ENCODE measurements at regions not wholly inside any gene's neighbourhood (a gene's known extent, or its start where the extent isn't known, plus 50 kb on each side); places are given as distances from the start of the nearest gene placed in this dataset.

- no peak for DNase-seq (ENCODE audit: low read depth, low spot score)
- H3K4me3 ChIP-seq (ENCODE audit: low read length): no peak overlapping the region
Measured at GRCh38 chr9:1454616-1455347, 404.6 kb downstream of the DMRT2 start.

- no peak overlapping the region for H3K4me3 ChIP-seq (ENCODE audit: low read length)
Measured at GRCh38 chr9:1455766-1456165, 405.6 kb downstream of the DMRT2 start.

GRCh38 chr9:1456301-1457024 lies 406.3 kb downstream of the DMRT2 start:
- H3K4me3 ChIP-seq (ENCODE audit: low read length): no peak overlapping the region
- no peak for DNase-seq (ENCODE audit: low read depth, low spot score)

More at GRCh38 chr9:1455766-1456165, 405.6 kb downstream of the DMRT2 start:
- DNase-seq (ENCODE audit: low read depth, low spot score): no peak

- DNase-seq (ENCODE audit: low read depth, low spot score): no peak
- H3K4me3 ChIP-seq (ENCODE audit: low read length): no peak overlapping the region
Measured at GRCh38 chr9:1457460-1457859, 407.3 kb downstream of the DMRT2 start.

GRCh38 chr9:1458503-1458902 lies 408.3 kb downstream of the DMRT2 start:
- no peak for DNase-seq (ENCODE audit: low read depth, low spot score)
- H3K4me3 ChIP-seq (ENCODE audit: low read length): no peak overlapping the region

GRCh38 chr9:1460143-1460769 lies 410.1 kb downstream of the DMRT2 start:
- H3K4me3 ChIP-seq (ENCODE audit: low read length): no peak overlapping the region
- DNase-seq (ENCODE audit: low read depth, low spot score): peak; percentile 10

- no peak overlapping the region for H3K4me3 ChIP-seq (ENCODE audit: low read length)
- no peak for DNase-seq (ENCODE audit: low read depth, low spot score)
Measured at GRCh38 chr9:1461812-1462211, 411.7 kb downstream of the DMRT2 start.

- no peak for DNase-seq (ENCODE audit: low read depth, low spot score)
- no peak overlapping the region for H3K4me3 ChIP-seq (ENCODE audit: low read length)
Measured at GRCh38 chr9:1462626-1463308, 412.6 kb downstream of the DMRT2 start.

GRCh38 chr9:1469996-1470395 lies 419.8 kb downstream of the DMRT2 start:
- DNase-seq (ENCODE audit: low read depth, low spot score): no peak
- no peak overlapping the region for H3K4me3 ChIP-seq (ENCODE audit: low read length)

GRCh38 chr9:1473956-1474634 lies 423.9 kb downstream of the DMRT2 start:
- no peak overlapping the region for H3K4me3 ChIP-seq (ENCODE audit: low read length)
- DNase-seq (ENCODE audit: low read depth, low spot score): no peak

- no peak for DNase-seq (ENCODE audit: low read depth, low spot score)
- H3K4me3 ChIP-seq (ENCODE audit: low read length): no peak overlapping the region
Measured at GRCh38 chr9:1474671-1475070, 424.5 kb downstream of the DMRT2 start.

GRCh38 chr9:1490341-1491232 lies 440.4 kb downstream of the DMRT2 start:
- no peak overlapping the region for H3K4me3 ChIP-seq (ENCODE audit: low read length)
- no peak for DNase-seq (ENCODE audit: low read depth, low spot score)

GRCh38 chr9:1492156-1492555 lies 442.0 kb downstream of the DMRT2 start:
- DNase-seq (ENCODE audit: low read depth, low spot score): no peak

GRCh38 chr9:1495282-1496030 lies 445.3 kb downstream of the DMRT2 start:
- DNase-seq (ENCODE audit: low read depth, low spot score): no peak
- H3K4me3 ChIP-seq (ENCODE audit: low read length): no peak overlapping the region

More at GRCh38 chr9:1492156-1492555, 442.0 kb downstream of the DMRT2 start:
- no peak overlapping the region for H3K4me3 ChIP-seq (ENCODE audit: low read length)

GRCh38 chr9:1505489-1505888 lies 455.3 kb downstream of the DMRT2 start:
- H3K4me3 ChIP-seq (ENCODE audit: low read length): no peak overlapping the region
- no peak for DNase-seq (ENCODE audit: low read depth, low spot score)

- DNase-seq (ENCODE audit: low read depth, low spot score): no peak
- no peak overlapping the region for H3K4me3 ChIP-seq (ENCODE audit: low read length)
Measured at GRCh38 chr9:1510712-1511111, 460.6 kb downstream of the DMRT2 start.

GRCh38 chr9:1513105-1513504 lies 462.9 kb downstream of the DMRT2 start:
- no peak for DNase-seq (ENCODE audit: low read depth, low spot score)
- no peak overlapping the region for H3K4me3 ChIP-seq (ENCODE audit: low read length)

GRCh38 chr9:1514250-1514649 lies 464.1 kb downstream of the DMRT2 start:
- no peak overlapping the region for H3K4me3 ChIP-seq (ENCODE audit: low read length)
- no peak for DNase-seq (ENCODE audit: low read depth, low spot score)
